GM21423 (cell line): ENCODE measurements at regions not wholly inside any gene's neighbourhood (a gene's known extent, or its start where the extent isn't known, plus 50 kb on each side); places are given as distances from the start of the nearest gene placed in this dataset.

Experiments used
- ATAC-seq: cut with Tn5 transposase; IDR thresholded peaks from one replicate; pipeline ENCODE4 v1.9.1; 2021; ENCODE audit warnings: mild to moderate bottlenecking, moderate library complexity; ENCODE audit not compliant: unreplicated experiment

- ATAC-seq, result no peak
Observed at GRCh38 chr4:155523358-155523757, 143.3 kb upstream of the GUCY1A1 start.

DNA sequence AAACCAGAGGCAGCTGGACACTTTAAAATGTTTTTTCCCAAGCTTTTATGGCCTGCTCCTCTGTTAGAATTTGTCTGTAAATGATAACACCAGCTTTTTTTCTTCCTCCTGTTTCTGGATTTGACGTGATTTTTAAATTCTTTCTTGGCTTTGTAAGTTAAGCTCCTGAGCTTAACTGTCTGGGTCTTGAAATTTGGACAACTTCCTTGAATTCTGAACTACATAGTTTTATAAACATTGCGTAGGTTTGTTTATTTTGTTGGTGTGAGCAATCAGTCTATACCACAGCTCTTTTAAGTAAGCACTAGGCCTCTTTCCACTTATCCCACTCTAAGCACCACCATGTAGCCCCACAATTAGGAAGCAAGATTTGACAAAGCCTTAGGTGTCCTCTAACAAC is 144.4 kb upstream of the GUCY1A1 start:
- ATAC-seq, result no peak

GRCh38 chr4:155521382-155521781 is 144.6 kb upstream of the MAP9 start:
- ATAC-seq, result no peak

DNA sequence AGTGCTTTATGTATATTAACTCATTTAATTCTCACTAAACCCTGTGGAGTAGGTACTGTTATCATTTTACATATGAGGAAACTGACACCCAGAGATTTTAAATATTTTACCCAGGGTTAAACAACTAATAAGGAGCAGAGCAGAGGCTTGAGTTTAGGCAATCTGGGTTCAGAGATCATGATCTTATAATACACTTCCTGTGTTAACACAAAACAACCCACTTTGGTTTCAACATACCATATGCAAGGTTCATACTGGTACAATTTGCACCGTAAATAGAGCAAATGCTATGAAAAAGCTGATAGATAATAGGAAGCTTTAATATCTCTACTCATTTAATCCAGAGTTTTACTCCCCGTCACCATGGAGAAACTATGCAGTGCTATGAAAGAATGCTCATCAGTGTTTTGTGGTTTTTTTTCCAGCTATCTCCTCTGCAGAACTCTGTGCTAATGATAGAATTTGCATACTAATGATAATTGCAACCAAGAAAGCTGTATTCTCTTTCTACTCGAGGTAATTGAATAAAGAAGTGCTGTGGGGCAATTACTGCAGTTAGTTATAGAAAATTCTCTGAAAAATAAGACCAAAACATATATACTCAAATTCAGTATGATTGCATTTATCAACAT is 138.8 kb upstream of the MAP9 start:
- ATAC-seq, result no peak

DNA sequence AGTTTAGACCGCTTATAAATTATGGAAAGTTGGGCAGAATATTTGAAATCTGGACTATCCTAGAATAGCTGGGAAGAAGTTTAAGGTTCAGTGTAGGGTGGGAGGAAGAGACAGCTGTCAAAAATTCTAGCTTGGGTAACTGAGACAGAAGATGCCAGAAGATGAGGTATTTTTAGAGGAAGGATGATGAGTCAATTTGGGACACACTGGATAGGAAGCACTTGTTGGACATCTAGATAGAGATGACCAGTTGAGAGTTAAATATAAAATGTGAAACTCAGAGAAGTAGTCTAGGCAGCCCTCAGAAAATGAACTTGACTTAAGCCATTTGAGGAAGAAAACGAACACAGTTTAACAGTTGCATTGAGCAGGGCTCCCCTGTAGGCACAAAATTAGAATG is 137.9 kb upstream of the MAP9 start:
- ATAC-seq, result no peak

GRCh38 chr4:155512817-155513216 is 136.1 kb upstream of the MAP9 start:
- no peak for ATAC-seq

GRCh38 chr4:155512046-155512445 is 135.3 kb upstream of the MAP9 start:
- ATAC-seq, result no peak

DNA sequence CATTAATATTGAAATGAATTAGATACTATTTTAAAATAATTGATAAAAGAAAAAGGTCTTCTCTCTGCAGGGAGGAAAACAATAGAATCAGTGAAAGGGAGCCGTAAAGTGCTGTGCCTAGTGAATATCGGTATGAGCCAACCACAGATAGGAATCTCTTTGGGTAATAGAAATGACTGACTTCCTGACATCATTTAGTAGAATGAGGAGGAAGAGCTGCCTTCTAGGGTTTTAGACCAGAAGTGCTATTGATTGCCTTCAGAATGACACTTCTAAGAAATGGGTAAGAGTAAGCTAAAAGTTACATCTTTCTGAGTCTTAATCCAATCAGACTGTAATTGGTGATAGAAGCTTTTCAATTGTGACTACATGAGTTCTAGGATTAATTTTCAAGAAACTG is 134.0 kb upstream of the MAP9 start:
- no peak for ATAC-seq

GRCh38 chr4:155509555-155509954 is 132.8 kb upstream of the MAP9 start:
- ATAC-seq, result no peak

DNA sequence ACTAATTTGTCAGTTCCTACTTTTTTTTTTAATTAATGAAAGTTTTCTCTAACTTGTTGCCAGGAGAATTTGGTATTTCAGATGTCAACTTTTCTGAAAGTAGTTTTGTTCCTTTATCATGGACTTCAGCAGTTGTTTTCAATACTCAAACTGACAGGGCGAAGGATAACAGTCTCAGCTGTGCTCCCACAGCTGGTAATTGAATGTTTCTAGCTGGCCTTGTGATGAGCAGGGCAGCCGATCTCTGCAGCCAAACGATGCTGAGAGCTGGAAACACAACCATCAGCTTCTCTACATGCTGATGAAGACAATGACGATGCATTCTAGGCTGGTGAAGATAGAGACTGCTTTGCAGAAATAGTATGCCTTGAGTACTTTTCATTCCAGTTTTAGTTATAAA is 130.0 kb upstream of the MAP9 start:
- ATAC-seq, result no peak

GRCh38 chr4:155505321-155505720 is 128.6 kb upstream of the MAP9 start:
- no peak for ATAC-seq

DNA sequence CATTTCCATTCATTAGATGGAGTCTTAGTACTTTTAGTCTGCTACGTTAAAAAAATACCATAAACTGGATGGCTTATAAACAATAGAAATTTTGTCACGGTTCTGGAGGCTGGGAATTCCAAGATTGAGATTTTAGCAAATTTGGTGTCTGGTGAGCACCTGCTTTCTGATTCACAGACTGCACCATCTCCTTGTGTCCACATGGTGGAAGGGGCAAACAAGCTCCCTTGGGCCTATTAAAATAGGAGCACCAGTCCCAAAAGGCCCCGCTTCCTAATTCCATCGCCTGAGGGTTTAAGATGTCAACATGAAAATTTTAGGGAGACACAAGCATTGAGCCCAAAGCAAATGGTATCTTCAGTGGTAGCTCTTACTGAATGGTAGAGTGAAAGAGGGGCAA is 120.5 kb upstream of the MAP9 start:
- ATAC-seq, result no peak

GRCh38 chr4:155496294-155496626 is 119.5 kb upstream of the MAP9 start:
- no peak for ATAC-seq

DNA sequence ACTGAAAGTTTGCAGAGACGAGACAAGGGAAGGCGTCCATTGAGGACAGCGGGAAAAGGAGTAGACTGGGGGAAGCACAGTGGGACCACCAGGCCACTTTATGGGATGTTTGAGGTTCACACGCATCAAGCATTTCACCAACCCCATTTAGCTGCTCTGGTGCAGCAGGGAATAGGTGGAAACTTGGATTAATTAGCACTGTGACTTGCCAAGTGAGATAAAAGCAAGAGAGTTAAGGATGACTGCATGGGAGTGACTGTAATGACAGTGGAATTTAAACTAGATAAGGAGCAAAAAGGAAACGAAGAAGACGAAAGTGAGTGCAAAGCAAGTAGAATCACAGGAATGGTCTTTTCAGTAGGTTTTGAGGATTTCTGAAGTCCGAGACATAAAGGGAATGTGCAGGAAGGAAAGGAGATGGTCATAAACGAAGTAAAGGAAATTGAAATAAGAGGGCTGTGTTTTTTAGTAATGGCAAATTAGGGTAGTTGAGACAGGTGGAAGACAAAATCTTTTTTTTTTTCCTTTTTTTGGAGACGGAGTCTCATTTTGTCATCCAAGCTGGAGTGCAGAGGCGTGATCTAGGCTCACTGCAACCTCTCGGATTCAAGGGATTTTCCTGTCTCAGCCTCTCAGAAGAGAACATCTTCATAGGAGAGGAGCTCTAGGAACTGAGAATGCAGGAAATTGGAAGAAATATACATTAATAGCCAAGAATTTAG is 119.0 kb upstream of the MAP9 start:
- ATAC-seq, result no peak

- ATAC-seq, result no peak
Observed at GRCh38 chr4:155494037-155494718, 117.4 kb upstream of the MAP9 start.

- peak; percentile 85 for ATAC-seq
Observed at GRCh38 chr4:155491336-155492120, 114.8 kb upstream of the MAP9 start.

GRCh38 chr4:155489271-155489670 is 112.5 kb upstream of the MAP9 start:
- ATAC-seq, result no peak

DNA sequence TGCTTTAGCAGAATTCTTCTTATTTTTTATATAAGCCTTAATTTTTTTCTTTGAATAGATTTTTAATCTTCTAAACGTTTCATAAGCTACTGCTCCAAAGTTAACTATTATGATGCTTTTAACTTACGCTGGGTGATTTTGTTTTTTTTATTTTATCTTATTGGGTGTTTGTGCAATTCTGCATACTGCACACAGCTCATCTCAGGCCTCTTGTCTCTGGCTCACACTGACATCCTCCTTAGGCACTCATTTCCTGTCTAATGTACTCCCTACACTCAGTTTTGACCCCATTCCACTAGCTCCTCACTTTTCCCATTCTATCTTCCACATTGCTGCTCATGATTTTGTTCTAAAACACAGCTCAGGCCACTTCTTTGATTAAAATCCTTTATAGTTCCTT is 111.9 kb upstream of the MAP9 start:
- no peak for ATAC-seq

DNA sequence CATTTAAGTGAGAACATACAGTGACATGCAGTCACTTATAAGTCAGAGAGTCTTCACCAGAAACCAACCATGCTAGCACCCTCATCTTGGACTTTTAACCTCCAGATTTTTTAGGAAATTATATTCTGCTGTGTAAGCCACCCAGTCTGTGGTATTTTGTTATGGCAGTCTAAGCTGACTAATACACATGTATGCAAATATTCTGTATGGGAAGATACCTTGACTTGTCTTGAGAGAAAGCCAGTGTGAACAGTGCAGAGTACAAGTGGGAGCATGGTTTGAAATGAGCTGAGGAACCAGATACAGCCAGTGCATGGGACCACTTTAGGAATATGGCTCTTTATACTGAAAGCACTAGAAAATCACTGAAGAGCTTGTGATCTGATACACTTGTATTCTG is 110.4 kb upstream of the MAP9 start:
- no peak for ATAC-seq

GRCh38 chr4:155481150-155481549 is 104.4 kb upstream of the MAP9 start:
- no peak for ATAC-seq

DNA sequence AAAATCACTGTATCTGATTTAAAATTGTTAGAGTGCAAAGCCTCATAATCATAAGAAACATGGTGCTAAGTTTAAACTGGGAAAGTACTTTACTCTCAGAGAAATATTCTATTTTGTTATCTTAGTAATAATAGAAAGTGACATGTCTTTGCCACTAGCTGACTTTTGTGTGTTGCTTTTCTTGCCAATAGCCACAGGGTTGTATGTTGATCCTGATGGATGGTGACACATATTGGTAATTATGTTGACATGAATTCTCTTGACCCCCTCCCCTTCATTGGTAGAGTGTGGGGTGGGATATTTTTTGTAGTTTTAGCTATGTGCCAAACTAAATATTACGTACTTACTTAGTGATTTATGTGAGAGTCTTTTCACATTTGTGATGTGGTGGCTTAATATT is 103.1 kb upstream of the MAP9 start:
- ATAC-seq, result no peak
